A549 (cell line): ENCODE measurements at regions not wholly inside any gene's neighbourhood (a gene's known extent, or its start where the extent isn't known, plus 50 kb on each side); places are given as distances from the start of the nearest gene placed in this dataset.

Source experiments
- CHD4 ChIP-seq: fragments of 200-600 bp; sonication (generic); IDR thresholded peaks from 2 replicates; pipeline ENCODE4 v1.6.1; 2016; ENCODE audit warnings: antibody characterized with exemption, mild to moderate bottlenecking, borderline replicate concordance
- EP300 ChIP-seq, 2 experiments: fragments of >200 bp; sonication (Bioruptor Twin); formaldehyde crosslinking; IDR thresholded peaks; 2 replicates in 1 of 2; 3 replicates in 1 of 2; pipeline ENCODE4 v1.6.1; 2016 to 2017
- HDAC2 ChIP-seq: fragments of 200-600 bp; sonication (generic); IDR thresholded peaks from 2 replicates; pipeline ENCODE4 v1.6.1; 2016
- JUN ChIP-seq, 2 experiments: fragments of >200 bp; sonication (Bioruptor Twin); formaldehyde crosslinking; IDR thresholded peaks; 2 replicates in 1 of 2; 3 replicates in 1 of 2; pipeline ENCODE4 v1.6.1; 2016 to 2017
- MAZ ChIP-seq: fragments of 150-350 bp; IDR thresholded peaks from 2 replicates; pipeline ENCODE4 v1.6.1; 2014; ENCODE audit warnings: antibody characterized with exemption, low read depth, low read length, borderline replicate concordance
- MYC ChIP-seq: IDR thresholded peaks from 2 replicates; pipeline ENCODE4 v1.6.1; 2012; ENCODE audit warnings: mild to moderate bottlenecking, inconsistent platforms, low read length, improper control_type of control experiment, borderline replicate concordance
- POLR2A ChIP-seq: IDR thresholded peaks from 2 replicates; pipeline ENCODE4 v1.6.1; 2012; ENCODE audit warnings: mild to moderate bottlenecking, low read length
- POLR2AphosphoS2 ChIP-seq: conservative IDR thresholded peaks from 2 replicates; pipeline ENCODE4 v1.6.1; 2012; ENCODE audit warnings: low read length, improper control_type of control experiment, inconsistent platforms
- RFX5 ChIP-seq: fragments of 450-650 bp; IDR thresholded peaks from 2 replicates; pipeline ENCODE4 v1.7.1; 2014; ENCODE audit warnings: antibody characterized with exemption, mild to moderate bottlenecking, moderate library complexity
- TF ChIP-seq, protein P1 (sequence below): fragments of 200-600 bp; sonication (generic); IDR thresholded peaks from 2 replicates; pipeline ENCODE4 v1.6.1; 2016; ENCODE audit warnings: antibody characterized with exemption, mild to moderate bottlenecking, moderate library complexity
- TF ChIP-seq, protein P2 (sequence below): fragments of >200 bp; sonication (Bioruptor Twin); formaldehyde crosslinking; IDR thresholded peaks from 3 replicates; pipeline ENCODE4 v1.5.1; 2016
- TF ChIP-seq, protein P3 (sequence below): fragments of 450-650 bp; IDR thresholded peaks from 2 replicates; pipeline ENCODE4 v1.6.1; 2014; ENCODE audit warnings: antibody characterized with exemption

DNA sequence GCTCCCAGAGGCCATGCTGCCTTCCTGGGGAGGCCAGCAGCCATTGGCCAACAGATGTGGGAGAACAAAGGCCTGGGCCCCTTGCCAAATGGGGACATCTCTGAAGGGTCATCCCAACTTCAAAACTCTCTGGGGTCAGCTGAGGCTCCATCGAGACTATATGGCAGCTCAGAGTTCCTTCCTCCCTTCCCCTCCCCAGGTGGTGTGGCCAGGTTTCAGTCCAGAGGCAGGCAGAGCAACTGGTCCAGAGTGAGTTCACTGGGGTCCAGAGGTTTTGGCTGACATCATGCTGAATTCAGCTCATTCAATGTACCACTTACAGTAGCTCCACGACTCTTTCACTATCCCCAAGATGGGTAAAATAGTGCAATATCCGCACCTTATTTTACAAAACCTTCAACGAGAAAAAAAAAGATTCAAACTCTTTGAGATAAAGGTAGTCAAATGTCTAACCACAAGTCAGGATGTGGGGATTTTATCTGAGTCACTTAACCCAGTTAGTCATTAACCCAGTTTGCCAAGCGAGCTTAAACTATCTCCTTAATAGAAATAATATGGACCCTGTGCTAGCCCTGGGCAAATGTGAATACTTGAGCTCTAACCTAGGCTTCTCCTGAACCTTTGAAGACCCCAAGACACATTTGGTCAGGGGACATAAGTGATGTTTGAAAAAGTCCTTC, 108.4 kb upstream of the PLEKHG1 start:
- TF ChIP-seq POLR2A (no peak), MAZ (no peak), MYC (no peak), POLR2AphosphoS2 (no peak), JUN (IDR thresholded peaks at IDR 0.05) (no peak), EP300 (IDR thresholded peaks at IDR 0.05) (no peak), CHD4 (no peak), HDAC2 (no peak), RFX5 (no peak)
- TF ChIP-seq, protein P1, sequence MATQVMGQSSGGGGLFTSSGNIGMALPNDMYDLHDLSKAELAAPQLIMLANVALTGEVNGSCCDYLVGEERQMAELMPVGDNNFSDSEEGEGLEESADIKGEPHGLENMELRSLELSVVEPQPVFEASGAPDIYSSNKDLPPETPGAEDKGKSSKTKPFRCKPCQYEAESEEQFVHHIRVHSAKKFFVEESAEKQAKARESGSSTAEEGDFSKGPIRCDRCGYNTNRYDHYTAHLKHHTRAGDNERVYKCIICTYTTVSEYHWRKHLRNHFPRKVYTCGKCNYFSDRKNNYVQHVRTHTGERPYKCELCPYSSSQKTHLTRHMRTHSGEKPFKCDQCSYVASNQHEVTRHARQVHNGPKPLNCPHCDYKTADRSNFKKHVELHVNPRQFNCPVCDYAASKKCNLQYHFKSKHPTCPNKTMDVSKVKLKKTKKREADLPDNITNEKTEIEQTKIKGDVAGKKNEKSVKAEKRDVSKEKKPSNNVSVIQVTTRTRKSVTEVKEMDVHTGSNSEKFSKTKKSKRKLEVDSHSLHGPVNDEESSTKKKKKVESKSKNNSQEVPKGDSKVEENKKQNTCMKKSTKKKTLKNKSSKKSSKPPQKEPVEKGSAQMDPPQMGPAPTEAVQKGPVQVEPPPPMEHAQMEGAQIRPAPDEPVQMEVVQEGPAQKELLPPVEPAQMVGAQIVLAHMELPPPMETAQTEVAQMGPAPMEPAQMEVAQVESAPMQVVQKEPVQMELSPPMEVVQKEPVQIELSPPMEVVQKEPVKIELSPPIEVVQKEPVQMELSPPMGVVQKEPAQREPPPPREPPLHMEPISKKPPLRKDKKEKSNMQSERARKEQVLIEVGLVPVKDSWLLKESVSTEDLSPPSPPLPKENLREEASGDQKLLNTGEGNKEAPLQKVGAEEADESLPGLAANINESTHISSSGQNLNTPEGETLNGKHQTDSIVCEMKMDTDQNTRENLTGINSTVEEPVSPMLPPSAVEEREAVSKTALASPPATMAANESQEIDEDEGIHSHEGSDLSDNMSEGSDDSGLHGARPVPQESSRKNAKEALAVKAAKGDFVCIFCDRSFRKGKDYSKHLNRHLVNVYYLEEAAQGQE, result no peak
- TF ChIP-seq, protein P2, sequence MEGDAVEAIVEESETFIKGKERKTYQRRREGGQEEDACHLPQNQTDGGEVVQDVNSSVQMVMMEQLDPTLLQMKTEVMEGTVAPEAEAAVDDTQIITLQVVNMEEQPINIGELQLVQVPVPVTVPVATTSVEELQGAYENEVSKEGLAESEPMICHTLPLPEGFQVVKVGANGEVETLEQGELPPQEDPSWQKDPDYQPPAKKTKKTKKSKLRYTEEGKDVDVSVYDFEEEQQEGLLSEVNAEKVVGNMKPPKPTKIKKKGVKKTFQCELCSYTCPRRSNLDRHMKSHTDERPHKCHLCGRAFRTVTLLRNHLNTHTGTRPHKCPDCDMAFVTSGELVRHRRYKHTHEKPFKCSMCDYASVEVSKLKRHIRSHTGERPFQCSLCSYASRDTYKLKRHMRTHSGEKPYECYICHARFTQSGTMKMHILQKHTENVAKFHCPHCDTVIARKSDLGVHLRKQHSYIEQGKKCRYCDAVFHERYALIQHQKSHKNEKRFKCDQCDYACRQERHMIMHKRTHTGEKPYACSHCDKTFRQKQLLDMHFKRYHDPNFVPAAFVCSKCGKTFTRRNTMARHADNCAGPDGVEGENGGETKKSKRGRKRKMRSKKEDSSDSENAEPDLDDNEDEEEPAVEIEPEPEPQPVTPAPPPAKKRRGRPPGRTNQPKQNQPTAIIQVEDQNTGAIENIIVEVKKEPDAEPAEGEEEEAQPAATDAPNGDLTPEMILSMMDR, result no peak
- TF ChIP-seq, protein P3, sequence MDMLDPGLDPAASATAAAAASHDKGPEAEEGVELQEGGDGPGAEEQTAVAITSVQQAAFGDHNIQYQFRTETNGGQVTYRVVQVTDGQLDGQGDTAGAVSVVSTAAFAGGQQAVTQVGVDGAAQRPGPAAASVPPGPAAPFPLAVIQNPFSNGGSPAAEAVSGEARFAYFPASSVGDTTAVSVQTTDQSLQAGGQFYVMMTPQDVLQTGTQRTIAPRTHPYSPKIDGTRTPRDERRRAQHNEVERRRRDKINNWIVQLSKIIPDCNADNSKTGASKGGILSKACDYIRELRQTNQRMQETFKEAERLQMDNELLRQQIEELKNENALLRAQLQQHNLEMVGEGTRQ, result no peak
